Panc1 (cell line): ENCODE measurements at regions not wholly inside any gene's neighbourhood (a gene's known extent, or its start where the extent isn't known, plus 50 kb on each side); places are given as distances from the start of the nearest gene placed in this dataset.

Source experiments
- ATAC-seq: fragments of 200-7000 bp; cut with Tn5 transposase; 2 replicates; pipeline ENCODE4 v1.9.1; 2020; ENCODE audit warnings: mild to moderate bottlenecking, moderate library complexity
- BruUV-seq: library from RNA; stranded (reverse); fragments of 400-500 nt; replicated peaks from 2 replicates; lab custom pipeline; 2021; lab: Mats Ljungman, UMichigan
- CTCF ChIA-PET: fragments of 300-600 bp; sonication (Branson Sonifier 250); formaldehyde crosslinking; loops from one replicate; lab custom pipeline; 2022; ENCODE audit warnings: antibody characterized with exemption; lab: Charles Lee
- POLR2A ChIA-PET: fragments of 300-600 bp; sonication (Branson Sonifier 250); formaldehyde crosslinking; loops from one replicate; lab custom pipeline; 2022; ENCODE audit warnings: antibody characterized with exemption; lab: Charles Lee
- DNase-seq: peaks from one replicate; pipeline ENCODE4 v3.0.0-alpha.2; 2010; ENCODE audit warnings: low read depth, low spot score
- H3K27ac ChIP-seq: 2 replicates; pipeline ENCODE4 v1.5.1; 2011; ENCODE audit warnings: mild to moderate bottlenecking, low read length, inconsistent platforms
- H3K27me3 ChIP-seq: fragments of 200-500 bp; sonication (Bioruptor generic); 2 replicates; pipeline ENCODE4 v1.6.0; 2014; ENCODE audit warnings: low read length, inconsistent platforms; ENCODE audit not compliant: control insufficient read depth, insufficient read depth
- H3K36me3 ChIP-seq: fragments of 200-500 bp; sonication (Bioruptor generic); 2 replicates; pipeline ENCODE4 v1.5.1; 2014; ENCODE audit warnings: inconsistent platforms, mild to moderate bottlenecking, low read length, moderate library complexity; ENCODE audit not compliant: control insufficient read depth, insufficient read depth
- H3K4me1 ChIP-seq: 2 replicates; pipeline ENCODE4 v1.5.1; 2011; ENCODE audit warnings: inconsistent platforms, mild to moderate bottlenecking, low read length, moderate library complexity; ENCODE audit not compliant: control insufficient read depth, insufficient read depth
- H3K4me3 ChIP-seq, 2 experiments: 2 replicates each; pipeline ENCODE4 v1.5.1; 2011 to 2012; ENCODE audit warnings: low read depth in 2 of 2, low read length in 2 of 2, mild to moderate bottlenecking in 2 of 2, inconsistent platforms in 1 of 2, moderate library complexity in 1 of 2
- H3K9me3 ChIP-seq: fragments of 200-500 bp; sonication (Bioruptor generic); 2 replicates; pipeline ENCODE4 v1.5.1; 2014; ENCODE audit warnings: low read depth, mild to moderate bottlenecking, inconsistent platforms, low read length, moderate library complexity; ENCODE audit not compliant: control insufficient read depth, insufficient read depth
- POLR2AphosphoS5 ChIP-seq: IDR thresholded peaks from 2 replicates; pipeline ENCODE4 v1.6.1; 2012; ENCODE audit warnings: mild to moderate bottlenecking, low read depth, low read length, moderate library complexity
- SIN3A ChIP-seq: IDR thresholded peaks from 2 replicates; pipeline ENCODE4 v1.6.1; 2012; ENCODE audit warnings: low read depth, mild to moderate bottlenecking, low read length, moderate library complexity, borderline replicate concordance; ENCODE audit not compliant: insufficient read depth
- TCF7L2 ChIP-seq: IDR thresholded peaks from 2 replicates; pipeline ENCODE4 v1.6.1; 2011; ENCODE audit warnings: mild to moderate bottlenecking, low read depth, low read length, inconsistent platforms
- in situ Hi-C: cut with HindIII; loops from 2 replicates; pipeline ENCODE4 v1.10.0; 2016; ENCODE audit warnings: low sequenced_read_pairs, low pct_unique_long_range_greater_than_20kb
- intact Hi-C: fragments of 100-400 bp; cut with micrococcal nuclease; formaldehyde crosslinking; loops from one replicate; pipeline ENCODE4 v1.10.0; 2022; ENCODE audit not compliant: unreplicated experiment
- TF ChIP-seq, protein P1 (sequence below): fragments of 450-650 bp; IDR thresholded peaks from 2 replicates; pipeline ENCODE4 v1.5.1; 2017; ENCODE audit warnings: mild to moderate bottlenecking
- TF ChIP-seq, protein P2 (sequence below), 2 experiments: IDR thresholded peaks; 2 replicates each; pipeline ENCODE4 v1.6.1; 2011 to 2012; ENCODE audit warnings: low read depth in 2 of 2, control low read depth in 1 of 2, low read length in 1 of 2, mild to moderate bottlenecking in 1 of 2, moderate library complexity in 1 of 2; ENCODE audit not compliant: insufficient read depth in 1 of 2

DNA sequence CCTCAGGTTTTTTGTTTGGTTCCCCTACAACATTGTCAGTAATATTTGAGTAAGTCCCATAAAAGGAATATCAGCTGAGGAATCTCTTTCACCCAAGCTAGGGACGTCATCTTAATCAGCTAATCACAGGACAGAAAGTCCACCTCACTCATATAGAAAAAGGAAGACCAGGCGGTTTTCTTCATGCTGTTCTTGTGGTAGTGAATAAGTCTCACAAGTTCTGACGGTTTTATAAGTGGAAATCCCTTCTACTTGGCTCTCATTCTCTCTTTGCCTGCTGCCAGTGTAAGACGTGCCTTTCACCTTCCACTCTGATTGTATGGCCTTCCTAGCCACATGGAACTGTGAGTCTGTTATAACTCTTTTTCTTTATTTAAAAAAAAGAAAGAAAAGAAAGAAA is 308.1 kb upstream of the PFKP start:
- intact Hi-C loops (no loop called here), in situ Hi-C loops (no loop called here)
- Histone ChIP-seq H3K36me3 (no peaks in the 10 kb centered on the region), H3K4me3 (no peak overlapping the region), H3K4me1 (no peaks in the 10 kb centered on the region), H3K9me3 (no peaks in the 10 kb centered on the region), H3K27ac (no peak overlapping the region), H3K27me3 (no peaks in the 10 kb centered on the region)
- TF ChIP-seq, protein P1, sequence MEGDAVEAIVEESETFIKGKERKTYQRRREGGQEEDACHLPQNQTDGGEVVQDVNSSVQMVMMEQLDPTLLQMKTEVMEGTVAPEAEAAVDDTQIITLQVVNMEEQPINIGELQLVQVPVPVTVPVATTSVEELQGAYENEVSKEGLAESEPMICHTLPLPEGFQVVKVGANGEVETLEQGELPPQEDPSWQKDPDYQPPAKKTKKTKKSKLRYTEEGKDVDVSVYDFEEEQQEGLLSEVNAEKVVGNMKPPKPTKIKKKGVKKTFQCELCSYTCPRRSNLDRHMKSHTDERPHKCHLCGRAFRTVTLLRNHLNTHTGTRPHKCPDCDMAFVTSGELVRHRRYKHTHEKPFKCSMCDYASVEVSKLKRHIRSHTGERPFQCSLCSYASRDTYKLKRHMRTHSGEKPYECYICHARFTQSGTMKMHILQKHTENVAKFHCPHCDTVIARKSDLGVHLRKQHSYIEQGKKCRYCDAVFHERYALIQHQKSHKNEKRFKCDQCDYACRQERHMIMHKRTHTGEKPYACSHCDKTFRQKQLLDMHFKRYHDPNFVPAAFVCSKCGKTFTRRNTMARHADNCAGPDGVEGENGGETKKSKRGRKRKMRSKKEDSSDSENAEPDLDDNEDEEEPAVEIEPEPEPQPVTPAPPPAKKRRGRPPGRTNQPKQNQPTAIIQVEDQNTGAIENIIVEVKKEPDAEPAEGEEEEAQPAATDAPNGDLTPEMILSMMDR: no peak
- TF ChIP-seq TCF7L2 (no peak), POLR2AphosphoS5 (no peak)
- CTCF ChIA-PET: no interaction called here
- DNase-seq (no peak), ATAC-seq (no peak)
- BruUV-seq: no TSS peak
- POLR2A ChIA-PET: no interaction called here

DNA sequence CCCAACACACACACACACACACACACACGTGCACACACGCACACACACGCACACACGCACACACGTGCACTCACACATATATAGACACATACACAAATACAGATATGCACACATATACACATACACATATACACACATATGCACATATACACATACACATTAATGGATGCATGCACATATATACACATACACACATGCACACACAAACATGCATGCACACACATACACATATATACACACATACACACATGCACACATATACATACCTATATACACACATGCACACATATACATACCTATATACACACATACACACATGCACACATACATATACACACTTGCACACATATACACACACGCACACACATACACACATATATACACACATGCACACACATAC is 312.4 kb upstream of the PFKP start:
- POLR2A ChIA-PET: no interaction called here
- no peaks in the 10 kb centered on the region for H3K4me1 ChIP-seq
- H3K4me3 ChIP-seq: no peak overlapping the region
- CTCF ChIA-PET: no interaction called here
- no peak for TF ChIP-seq TCF7L2
- no peak for TF ChIP-seq POLR2AphosphoS5
- TF ChIP-seq, protein P2, sequence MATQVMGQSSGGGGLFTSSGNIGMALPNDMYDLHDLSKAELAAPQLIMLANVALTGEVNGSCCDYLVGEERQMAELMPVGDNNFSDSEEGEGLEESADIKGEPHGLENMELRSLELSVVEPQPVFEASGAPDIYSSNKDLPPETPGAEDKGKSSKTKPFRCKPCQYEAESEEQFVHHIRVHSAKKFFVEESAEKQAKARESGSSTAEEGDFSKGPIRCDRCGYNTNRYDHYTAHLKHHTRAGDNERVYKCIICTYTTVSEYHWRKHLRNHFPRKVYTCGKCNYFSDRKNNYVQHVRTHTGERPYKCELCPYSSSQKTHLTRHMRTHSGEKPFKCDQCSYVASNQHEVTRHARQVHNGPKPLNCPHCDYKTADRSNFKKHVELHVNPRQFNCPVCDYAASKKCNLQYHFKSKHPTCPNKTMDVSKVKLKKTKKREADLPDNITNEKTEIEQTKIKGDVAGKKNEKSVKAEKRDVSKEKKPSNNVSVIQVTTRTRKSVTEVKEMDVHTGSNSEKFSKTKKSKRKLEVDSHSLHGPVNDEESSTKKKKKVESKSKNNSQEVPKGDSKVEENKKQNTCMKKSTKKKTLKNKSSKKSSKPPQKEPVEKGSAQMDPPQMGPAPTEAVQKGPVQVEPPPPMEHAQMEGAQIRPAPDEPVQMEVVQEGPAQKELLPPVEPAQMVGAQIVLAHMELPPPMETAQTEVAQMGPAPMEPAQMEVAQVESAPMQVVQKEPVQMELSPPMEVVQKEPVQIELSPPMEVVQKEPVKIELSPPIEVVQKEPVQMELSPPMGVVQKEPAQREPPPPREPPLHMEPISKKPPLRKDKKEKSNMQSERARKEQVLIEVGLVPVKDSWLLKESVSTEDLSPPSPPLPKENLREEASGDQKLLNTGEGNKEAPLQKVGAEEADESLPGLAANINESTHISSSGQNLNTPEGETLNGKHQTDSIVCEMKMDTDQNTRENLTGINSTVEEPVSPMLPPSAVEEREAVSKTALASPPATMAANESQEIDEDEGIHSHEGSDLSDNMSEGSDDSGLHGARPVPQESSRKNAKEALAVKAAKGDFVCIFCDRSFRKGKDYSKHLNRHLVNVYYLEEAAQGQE (IDR thresholded peaks at IDR 0.05; ENCODE audit: insufficient read depth in 1 of 2, low read depth in 2 of 2, low read length in 1 of 2): no peak
- TF ChIP-seq SIN3A: no peak
- TF ChIP-seq, protein P1: no peak
- H3K27me3 ChIP-seq: peaks cover 4% of the 10 kb centered on the region; the same call in 1 of the 2 replicates
- ATAC-seq (no peak), DNase-seq (no peak)
- in situ Hi-C loops (no loop called here), intact Hi-C loops (no loop called here)
- H3K9me3 ChIP-seq: no peaks in the 10 kb centered on the region
- no peaks in the 10 kb centered on the region for H3K36me3 ChIP-seq
- H3K27ac ChIP-seq: no peak overlapping the region
- BruUV-seq: no TSS peak

DNA sequence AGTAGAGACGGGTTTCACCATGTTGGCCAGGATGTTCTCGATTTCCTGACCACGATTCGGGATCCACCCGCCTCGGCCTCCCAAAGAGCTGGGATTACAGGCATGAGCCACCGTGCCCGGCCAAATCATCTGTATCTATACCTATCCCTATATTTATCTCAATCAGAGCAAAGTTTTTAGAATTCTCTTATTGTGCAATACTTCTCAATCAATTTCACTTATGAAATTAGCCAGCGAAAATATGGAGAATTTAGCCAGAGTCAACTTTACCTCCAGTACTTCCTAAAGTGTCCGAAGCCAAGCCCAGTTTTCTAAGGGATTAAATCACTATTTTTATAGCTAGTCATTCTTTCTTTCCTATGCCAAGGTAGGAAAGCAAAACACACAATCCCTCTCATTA is 319.1 kb upstream of the PFKP start:
- BruUV-seq: no TSS peak
- H3K27ac ChIP-seq: no peak overlapping the region
- no peaks in the 10 kb centered on the region for H3K9me3 ChIP-seq
- TF ChIP-seq POLR2AphosphoS5: no peak
- TF ChIP-seq TCF7L2: no peak
- TF ChIP-seq, protein P1: no peak
- no peak for TF ChIP-seq SIN3A
- TF ChIP-seq, protein P2 (IDR thresholded peaks at IDR 0.05; ENCODE audit: insufficient read depth in 1 of 2, low read depth in 2 of 2, low read length in 1 of 2): no peak
- DNase-seq (no peak), ATAC-seq (no peak)
- CTCF ChIA-PET: no interaction called here
- intact Hi-C loops (no loop called here), in situ Hi-C loops (no loop called here)
- POLR2A ChIA-PET: no interaction called here
- H3K4me3 ChIP-seq: no peak overlapping the region
- H3K27me3 ChIP-seq: peaks cover 4% of the 10 kb centered on the region; the same call in 1 of the 2 replicates
- no peaks in the 10 kb centered on the region for H3K36me3 ChIP-seq
- no peaks in the 10 kb centered on the region for H3K4me1 ChIP-seq
